GM18870 (cell line): ENCODE measurements at regions not wholly inside any gene's neighbourhood (a gene's known extent, or its start where the extent isn't known, plus 50 kb on each side); places are given as distances from the start of the nearest gene placed in this dataset.

Experiments
- ATAC-seq: cut with Tn5 transposase; IDR thresholded peaks from one replicate; pipeline ENCODE4 v1.9.1; 2021; ENCODE audit warnings: moderate library complexity; ENCODE audit not compliant: unreplicated experiment

- ATAC-seq = no peak
Observed at GRCh38 chr4:151953312-151953711, 192.5 kb upstream of the GATB start.

- ATAC-seq = no peak
Observed at GRCh38 chr4:151952711-151953254, 192.0 kb upstream of the GATB start.

GRCh38 chr4:151952137-151952536 is 191.3 kb upstream of the GATB start:
- no peak for ATAC-seq

GRCh38 chr4:151951671-151952050 is 190.9 kb upstream of the GATB start:
- no peak for ATAC-seq

GRCh38 chr4:151950993-151951670 is 190.3 kb upstream of the GATB start:
- ATAC-seq = no peak

- ATAC-seq = no peak
Observed at GRCh38 chr4:151948351-151949016, 187.7 kb upstream of the GATB start.

- no peak for ATAC-seq
Observed at GRCh38 chr4:151946718-151947117, 185.9 kb upstream of the GATB start.

GRCh38 chr4:151942971-151943370 is 182.2 kb upstream of the GATB start:
- ATAC-seq = no peak

GRCh38 chr4:151940926-151941617 is 180.3 kb upstream of the GATB start:
- no peak for ATAC-seq

GRCh38 chr4:151940291-151940690 is 179.5 kb upstream of the GATB start:
- no peak for ATAC-seq

GRCh38 chr4:151939670-151940069 is 178.9 kb upstream of the GATB start:
- no peak for ATAC-seq

- ATAC-seq = no peak
Observed at GRCh38 chr4:151935411-151935810, 174.6 kb upstream of the GATB start.

GRCh38 chr4:151934766-151935165 is 174.0 kb upstream of the GATB start:
- ATAC-seq = no peak

- ATAC-seq = no peak
Observed at GRCh38 chr4:151933122-151933827, 172.5 kb upstream of the GATB start.

- no peak for ATAC-seq
Observed at GRCh38 chr4:151931563-151931962, 170.8 kb upstream of the GATB start.

GRCh38 chr4:151930372-151930771 is 169.6 kb upstream of the GATB start:
- no peak for ATAC-seq

- no peak for ATAC-seq
Observed at GRCh38 chr4:151928112-151928511, 167.3 kb upstream of the GATB start.

GRCh38 chr4:151922811-151923210 is 162.0 kb upstream of the GATB start:
- no peak for ATAC-seq

- ATAC-seq = no peak
Observed at GRCh38 chr4:151922306-151922705, 161.5 kb upstream of the GATB start.

- no peak for ATAC-seq
Observed at GRCh38 chr4:151921811-151922210, 161.0 kb upstream of the GATB start.

GRCh38 chr4:151921386-151921785 is 160.6 kb upstream of the GATB start:
- no peak for ATAC-seq
